ENCODE measurements at regions not wholly inside any gene's neighbourhood (a gene's known extent, or its start where the extent isn't known, plus 50 kb on each side); places are given as distances from the start of the nearest gene placed in this dataset.

DNA sequence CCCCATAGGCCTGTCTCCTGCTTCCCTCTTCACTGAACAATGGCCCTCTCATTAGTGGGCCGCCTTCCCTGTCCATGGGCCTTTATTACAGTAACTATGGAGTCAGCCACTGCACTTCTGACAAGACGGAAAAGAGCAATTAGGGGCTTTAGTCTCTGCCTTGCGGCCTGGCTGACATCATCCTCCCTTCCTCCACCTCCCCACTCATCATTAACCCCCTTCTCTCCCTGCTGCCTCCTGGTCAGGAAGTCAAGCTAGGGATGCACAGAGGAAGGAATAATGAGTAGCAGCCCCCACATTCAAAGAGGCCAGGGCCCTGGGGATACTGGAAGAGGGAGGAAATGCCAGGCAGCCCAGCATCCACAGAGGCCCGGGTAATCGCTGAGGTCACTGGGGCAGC lies 101.6 kb upstream of the PLXNA4 start:
- H3K4me1 ChIP-seq (ENCODE audit: control extremely low read depth in 1 of 4, control insufficient read depth in 4 of 4, insufficient read depth in 4 of 4, low read length in 3 of 4): peaks cover 0 to 15% (median 5%) of the 10 kb centered on the region in 4 experiments
- POLR2A ChIA-PET: no interaction called here
- CTCF ChIA-PET: no interaction called here

DNA sequence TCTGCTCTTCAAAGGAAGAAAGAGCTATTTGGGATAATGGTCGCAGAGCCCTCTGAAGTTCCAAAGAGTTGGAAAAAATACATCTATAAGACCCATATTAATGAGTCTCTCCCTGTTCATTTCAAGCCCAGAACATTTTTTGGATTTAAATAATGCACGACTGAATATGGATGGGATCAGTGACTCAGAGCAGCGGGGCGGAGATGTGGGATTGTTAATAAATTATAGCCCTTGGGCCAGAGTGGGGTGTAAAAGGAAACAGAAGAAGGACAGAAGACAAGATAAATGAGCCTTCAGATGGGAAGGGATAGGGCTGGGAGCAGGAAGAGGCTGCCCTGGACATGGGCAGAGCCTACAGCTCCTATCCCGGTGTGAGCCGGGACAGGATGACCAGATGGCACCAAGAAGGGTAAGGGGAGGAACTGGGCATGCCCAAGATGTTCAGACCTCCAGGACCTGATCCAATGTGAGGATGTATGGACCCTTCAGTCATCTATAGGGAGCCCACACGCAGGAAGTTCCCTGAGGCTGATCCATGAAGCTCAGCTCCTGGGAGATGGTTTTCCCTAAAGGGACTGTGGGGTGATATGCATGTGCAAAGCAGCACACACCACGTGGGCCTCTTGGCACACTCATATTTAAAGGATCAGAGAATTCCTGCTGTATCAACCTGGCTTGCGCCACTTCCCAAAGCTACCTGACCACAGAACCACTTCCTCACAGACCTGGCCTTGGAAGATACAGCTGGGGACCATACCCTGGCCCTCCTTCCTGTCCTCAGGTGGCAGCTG lies 96.1 kb upstream of the PLXNA4 start:
- 84% methylated on average over 5 of the region's 9 CpGs for WGBS (ENCODE audit: insufficient coverage)
- DNase-seq: no peak
- no peaks in the 10 kb centered on the region for H3K36me3 ChIP-seq (ENCODE audit: control insufficient read depth in 4 of 4, insufficient read depth in 4 of 4, low read length in 3 of 4)
- no peaks in the 10 kb centered on the region for H3K9me3 ChIP-seq (ENCODE audit: control extremely low read depth in 1 of 5, control insufficient read depth in 4 of 5, insufficient read depth in 2 of 5, low read depth in 1 of 5, low read length in 4 of 5)
- H3K4me3 ChIP-seq (ENCODE audit: control insufficient read depth in 1 of 7, extremely low read depth in 1 of 7, insufficient read depth in 4 of 7, low read depth in 2 of 7, low read length in 6 of 7): no peak overlapping the region
- no peaks in the 10 kb centered on the region for H3K27me3 ChIP-seq (replicated peaks in 2 of 5; ENCODE audit: control insufficient read depth in 4 of 5, insufficient read depth in 5 of 5, low read length in 4 of 5)
- POLR2A ChIA-PET: no interaction called here
- CTCF ChIA-PET: no interaction called here
- no peaks in the 10 kb centered on the region for H3K4me1 ChIP-seq (ENCODE audit: control extremely low read depth in 1 of 4, control insufficient read depth in 4 of 4, insufficient read depth in 4 of 4, low read length in 3 of 4)
- no peak overlapping the region for H3K27ac ChIP-seq (ENCODE audit: insufficient read depth in 1 of 2, low read depth in 1 of 2, low read length in 2 of 2, poor library complexity in 1 of 2, severe bottlenecking in 2 of 2)

More for the DNA sequence above, 101.6 kb upstream of the PLXNA4 start:
- no peak for DNase-seq
- no peak overlapping the region for H3K4me3 ChIP-seq (ENCODE audit: control insufficient read depth in 1 of 7, extremely low read depth in 1 of 7, insufficient read depth in 4 of 7, low read depth in 2 of 7, low read length in 6 of 7)
- no peaks in the 10 kb centered on the region for H3K36me3 ChIP-seq (ENCODE audit: control insufficient read depth in 4 of 4, insufficient read depth in 4 of 4, low read length in 3 of 4)
- H3K27me3 ChIP-seq (replicated peaks in 2 of 5; ENCODE audit: control insufficient read depth in 4 of 5, insufficient read depth in 5 of 5, low read length in 4 of 5): no peaks in the 10 kb centered on the region
- 100% methylated on average over 3 of the region's 5 CpGs for WGBS (ENCODE audit: insufficient coverage)
- no peaks in the 10 kb centered on the region for H3K9me3 ChIP-seq (ENCODE audit: control extremely low read depth in 1 of 5, control insufficient read depth in 4 of 5, insufficient read depth in 2 of 5, low read depth in 1 of 5, low read length in 4 of 5)
- H3K27ac ChIP-seq (ENCODE audit: insufficient read depth in 1 of 2, low read depth in 1 of 2, low read length in 2 of 2, poor library complexity in 1 of 2, severe bottlenecking in 2 of 2): no peak overlapping the region

DNA sequence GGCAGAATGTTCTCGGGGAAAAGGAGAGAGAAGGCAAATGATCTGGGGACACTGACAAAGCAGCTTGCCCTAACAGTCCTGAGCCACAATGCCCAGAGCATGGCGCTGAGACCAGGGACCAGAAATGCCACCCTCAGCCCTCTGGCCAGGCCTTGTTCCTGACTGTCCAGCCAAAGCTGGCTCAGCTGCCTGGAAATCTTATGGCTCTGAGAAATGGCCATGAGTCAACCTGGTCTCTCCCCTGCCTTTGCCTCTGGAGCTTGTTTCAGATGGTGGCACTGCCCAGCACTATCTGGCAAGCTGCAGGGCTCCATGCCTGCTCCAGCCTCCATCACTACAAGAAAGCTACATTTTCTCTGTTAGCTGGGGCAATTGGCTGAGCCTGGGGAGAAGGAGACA lies 90.5 kb upstream of the PLXNA4 start:
- Histone ChIP-seq H3K27me3 (replicated peaks in 2 of 5; ENCODE audit: control insufficient read depth in 4 of 5, insufficient read depth in 5 of 5, low read length in 4 of 5) (no peaks in the 10 kb centered on the region), H3K4me3 (ENCODE audit: control insufficient read depth in 1 of 7, extremely low read depth in 1 of 7, insufficient read depth in 4 of 7, low read depth in 2 of 7, low read length in 6 of 7) (peak overlapping the region in 1 of 7 experiments; percentile 38), H3K27ac (ENCODE audit: insufficient read depth in 1 of 2, low read depth in 1 of 2, low read length in 2 of 2, poor library complexity in 1 of 2, severe bottlenecking in 2 of 2) (no peak overlapping the region), H3K9me3 (ENCODE audit: control extremely low read depth in 1 of 5, control insufficient read depth in 4 of 5, insufficient read depth in 2 of 5, low read depth in 1 of 5, low read length in 4 of 5) (no peaks in the 10 kb centered on the region), H3K4me1 (ENCODE audit: control extremely low read depth in 1 of 4, control insufficient read depth in 4 of 4, insufficient read depth in 4 of 4, low read length in 3 of 4) (peaks cover 0 to 10% (median 0%) of the 10 kb centered on the region in 4 experiments), H3K36me3 (ENCODE audit: control insufficient read depth in 4 of 4, insufficient read depth in 4 of 4, low read length in 3 of 4) (no peaks in the 10 kb centered on the region)
- 92% methylated on average over 2 of the region's 2 CpGs for WGBS (ENCODE audit: insufficient coverage)
- ChIA-PET CTCF (interaction anchor here (0.9 to 1.8 kb wide), 3 partner anchors 9 to 13 kb away, joined by 3 to 6 read pairs (median 3); no protein-coding TSS in a partner anchor), POLR2A (no interaction called here)
- no peak for DNase-seq

DNA sequence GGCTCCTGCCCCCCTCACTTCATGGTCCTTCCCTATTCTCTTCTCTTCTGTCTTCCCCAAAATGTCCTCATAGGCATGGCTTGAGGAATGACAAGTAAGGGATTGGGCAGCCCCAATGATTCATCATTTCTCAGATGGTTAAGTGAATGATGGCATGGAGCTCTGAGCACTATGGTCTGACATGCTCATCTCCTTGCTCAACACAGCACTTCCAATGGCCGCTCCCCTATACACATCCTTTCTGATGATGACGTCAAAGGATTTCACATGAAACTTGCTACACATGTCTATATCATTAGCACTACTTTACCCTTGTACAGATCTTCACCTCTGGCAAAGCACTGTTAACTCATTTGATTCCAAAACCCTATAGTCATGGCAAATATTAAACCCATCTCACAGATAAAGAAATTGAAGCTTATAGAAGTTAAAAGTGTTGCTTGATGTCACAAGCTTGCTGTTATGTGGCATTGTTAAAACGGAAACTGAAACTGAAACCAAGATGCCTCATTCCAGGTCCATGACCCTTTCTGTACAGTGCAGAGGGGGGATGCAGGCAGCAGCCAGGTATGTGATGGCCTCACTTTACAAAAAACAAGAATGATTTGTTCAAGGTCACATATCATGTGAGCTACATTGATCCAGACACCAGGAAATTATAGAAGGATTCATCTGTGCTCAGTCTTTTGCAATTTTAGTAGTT lies 90.0 kb upstream of the PLXNA4 start:
- CTCF ChIA-PET: interaction anchor here (0.9 to 1.8 kb wide), 5 partner anchors 8 to 14 kb away, joined by 3 to 6 read pairs (median 3); no protein-coding TSS in a partner anchor
- peak in 2 of 3 donors; percentile 69 to 73 for DNase-seq
- Histone ChIP-seq H3K27ac (ENCODE audit: insufficient read depth in 1 of 2, low read depth in 1 of 2, low read length in 2 of 2, poor library complexity in 1 of 2, severe bottlenecking in 2 of 2) (no peak overlapping the region), H3K9me3 (ENCODE audit: control extremely low read depth in 1 of 5, control insufficient read depth in 4 of 5, insufficient read depth in 2 of 5, low read depth in 1 of 5, low read length in 4 of 5) (no peaks in the 10 kb centered on the region), H3K4me1 (ENCODE audit: control extremely low read depth in 1 of 4, control insufficient read depth in 4 of 4, insufficient read depth in 4 of 4, low read length in 3 of 4) (peaks cover 0 to 10% (median 0%) of the 10 kb centered on the region in 4 experiments), H3K36me3 (ENCODE audit: control insufficient read depth in 4 of 4, insufficient read depth in 4 of 4, low read length in 3 of 4) (no peaks in the 10 kb centered on the region), H3K27me3 (replicated peaks in 2 of 5; ENCODE audit: control insufficient read depth in 4 of 5, insufficient read depth in 5 of 5, low read length in 4 of 5) (no peaks in the 10 kb centered on the region), H3K4me3 (ENCODE audit: control insufficient read depth in 1 of 7, extremely low read depth in 1 of 7, insufficient read depth in 4 of 7, low read depth in 2 of 7, low read length in 6 of 7) (peak overlapping the region in 1 of 7 experiments; percentile 38)
- 64% methylated on average over 3 of the region's 3 CpGs for WGBS (ENCODE audit: insufficient coverage)
- POLR2A ChIA-PET: no interaction called here

DNA sequence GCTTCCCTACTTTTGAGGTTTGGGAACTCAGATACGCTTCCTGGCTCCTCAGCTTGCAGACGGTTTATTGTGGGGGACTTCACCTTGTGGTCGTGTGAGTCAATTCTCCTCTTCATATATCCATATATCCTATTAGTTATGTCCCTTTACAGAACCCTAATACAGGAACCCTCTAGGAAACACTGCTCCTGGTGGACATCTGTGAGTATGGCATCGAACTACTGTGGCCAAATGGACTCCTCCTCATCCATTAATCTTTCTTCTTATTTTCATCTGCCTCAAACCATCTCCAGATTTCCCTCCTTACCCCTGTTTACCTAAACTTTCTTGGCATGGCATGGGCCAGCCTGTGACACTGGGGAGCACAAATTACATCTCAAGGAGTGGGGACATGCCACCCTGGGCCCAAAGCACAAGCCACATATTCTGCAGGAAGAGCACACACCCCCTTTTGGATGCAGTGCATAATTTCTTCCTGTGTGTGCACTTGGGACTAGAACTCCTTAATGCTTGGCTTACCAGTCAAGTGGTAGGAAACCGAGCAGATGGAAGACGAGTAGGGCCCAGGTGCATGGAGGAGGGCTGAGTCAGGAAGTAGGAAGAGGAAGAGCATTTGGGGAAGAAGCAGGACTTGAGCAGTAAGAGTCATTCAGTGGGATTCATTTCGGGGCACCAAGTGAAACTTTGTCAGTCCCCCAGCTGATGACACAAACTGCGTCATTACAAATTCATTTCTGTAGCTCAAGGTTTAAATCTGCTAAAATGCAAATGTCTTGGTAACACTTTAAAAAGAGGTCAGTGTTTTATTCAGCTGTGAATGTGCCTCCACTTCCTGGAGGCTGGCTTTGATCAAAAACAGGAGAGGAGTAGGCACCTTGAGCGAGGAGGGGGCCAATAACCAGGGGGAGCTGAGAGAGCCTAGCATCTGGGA lies 80.8 kb upstream of the PLXNA4 start:
- Histone ChIP-seq H3K27me3 (replicated peaks in 2 of 5; ENCODE audit: control insufficient read depth in 4 of 5, insufficient read depth in 5 of 5, low read length in 4 of 5) (no peaks in the 10 kb centered on the region), H3K27ac (ENCODE audit: insufficient read depth in 1 of 2, low read depth in 1 of 2, low read length in 2 of 2, poor library complexity in 1 of 2, severe bottlenecking in 2 of 2) (no peak overlapping the region), H3K9me3 (ENCODE audit: control extremely low read depth in 1 of 5, control insufficient read depth in 4 of 5, insufficient read depth in 2 of 5, low read depth in 1 of 5, low read length in 4 of 5) (peaks cover 0 to 8% (median 4%) of the 10 kb centered on the region in 5 experiments), H3K4me1 (ENCODE audit: control extremely low read depth in 1 of 4, control insufficient read depth in 4 of 4, insufficient read depth in 4 of 4, low read length in 3 of 4) (peaks cover 11 to 50% (median 42%) of the 10 kb centered on the region in 4 experiments), H3K4me3 (ENCODE audit: control insufficient read depth in 1 of 7, extremely low read depth in 1 of 7, insufficient read depth in 4 of 7, low read depth in 2 of 7, low read length in 6 of 7) (peak overlapping the region in 1 of 7 experiments; percentile 0), H3K36me3 (ENCODE audit: control insufficient read depth in 4 of 4, insufficient read depth in 4 of 4, low read length in 3 of 4) (no peaks in the 10 kb centered on the region)
- ChIA-PET POLR2A (no interaction called here), CTCF (interaction anchor here (0.8 to 1.7 kb wide), 3 partner anchors 9 to 22 kb away, joined by 3 to 6 read pairs (median 4); no protein-coding TSS in a partner anchor)
- DNase-seq: peak in 2 of 3 donors; percentile 50 to 52
- 57% methylated on average over 7 of the region's 9 CpGs for WGBS (ENCODE audit: insufficient coverage)

DNA sequence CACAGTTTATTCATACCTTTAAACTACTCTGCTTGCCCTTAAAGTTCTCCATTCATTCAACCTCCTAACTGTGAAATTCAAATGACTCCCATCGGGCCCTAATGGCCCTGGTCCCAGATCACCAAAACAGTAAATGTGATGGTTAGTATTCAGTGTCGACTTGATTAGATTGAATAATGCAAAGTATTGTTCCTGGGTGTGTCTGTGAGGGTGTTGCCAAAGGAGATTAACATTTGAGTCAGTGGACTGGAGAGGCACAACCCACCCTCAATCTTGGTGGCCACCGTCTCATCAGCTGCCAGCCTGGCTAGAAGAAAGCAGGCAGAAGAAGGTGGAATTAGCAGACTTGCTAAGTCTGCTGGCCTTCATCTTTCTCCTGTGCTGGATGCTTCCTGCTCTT lies 80.1 kb upstream of the PLXNA4 start:
- WGBS (ENCODE audit: insufficient coverage): 100% methylated on average over 2 of the region's 3 CpGs
- H3K36me3 ChIP-seq (ENCODE audit: control insufficient read depth in 4 of 4, insufficient read depth in 4 of 4, low read length in 3 of 4): no peaks in the 10 kb centered on the region
- H3K27me3 ChIP-seq (replicated peaks in 2 of 5; ENCODE audit: control insufficient read depth in 4 of 5, insufficient read depth in 5 of 5, low read length in 4 of 5): no peaks in the 10 kb centered on the region
- H3K9me3 ChIP-seq (ENCODE audit: control extremely low read depth in 1 of 5, control insufficient read depth in 4 of 5, insufficient read depth in 2 of 5, low read depth in 1 of 5, low read length in 4 of 5): peaks cover 0 to 8% (median 4%) of the 10 kb centered on the region in 5 experiments
- H3K4me1 ChIP-seq (ENCODE audit: control extremely low read depth in 1 of 4, control insufficient read depth in 4 of 4, insufficient read depth in 4 of 4, low read length in 3 of 4): peaks cover 11 to 50% (median 42%) of the 10 kb centered on the region in 4 experiments
- no peak overlapping the region for H3K27ac ChIP-seq (ENCODE audit: insufficient read depth in 1 of 2, low read depth in 1 of 2, low read length in 2 of 2, poor library complexity in 1 of 2, severe bottlenecking in 2 of 2)
- CTCF ChIA-PET: interaction anchor here (1.3 to 1.7 kb wide), 3 partner anchors 10 to 25 kb away, joined by 4 to 6 read pairs (median 4); no protein-coding TSS in a partner anchor
- POLR2A ChIA-PET: no interaction called here
- peak in 1 of 3 donors; percentile 14 for DNase-seq
- no peak overlapping the region for H3K4me3 ChIP-seq (ENCODE audit: control insufficient read depth in 1 of 7, extremely low read depth in 1 of 7, insufficient read depth in 4 of 7, low read depth in 2 of 7, low read length in 6 of 7)

All from common myeloid progenitor, CD34-positive (primary cell).